Stimulated activated CD4-positive, alpha-beta T cell treated with anti-CD3 and anti-CD28 coated beads, TNF-alpha, amount 100 ng/mL, for 48 hours (primary cell): ENCODE measurements at regions not wholly inside any gene's neighbourhood (a gene's known extent, or its start where the extent isn't known, plus 50 kb on each side); places are given as distances from the start of the nearest gene placed in this dataset.
"Not testable (repeated sequence)": the region's sequence is repeated elsewhere in the genome, so short reads cannot be mapped to it uniquely, and the experiment has no call there.

Experiments
- DNase-seq, 3 donors: peaks; one replicate each; pipeline ENCODE4 v3.0.0-alpha.2; 2020; ENCODE audit warnings: low read depth in 3 of 3

DNA sequence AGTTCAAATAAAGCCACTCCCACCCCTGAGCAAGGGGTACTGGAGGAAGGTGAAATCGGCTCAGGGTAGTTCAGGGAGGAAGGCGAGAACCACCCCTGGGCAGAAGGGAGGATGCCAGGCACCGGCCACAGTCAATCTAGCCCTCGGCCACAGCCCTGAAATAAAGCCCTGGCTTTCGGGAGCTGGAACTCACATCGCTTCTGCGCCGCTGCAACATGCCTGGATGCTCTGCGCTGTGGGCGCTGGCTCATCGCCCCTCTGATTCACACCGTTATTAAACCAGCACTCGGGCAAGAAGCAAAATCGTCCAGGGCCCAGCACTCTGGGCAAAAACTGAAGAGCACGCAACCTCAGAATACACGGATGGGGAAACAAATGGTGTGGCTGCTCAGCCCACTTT lies 136.9 kb upstream of the RREB1 start:
- no peak for DNase-seq

- no peak for DNase-seq
Measured at GRCh38 chr6:6971369-6971768, 136.4 kb upstream of the RREB1 start.

GRCh38 chr6:6972456-6972855 lies 135.3 kb upstream of the RREB1 start:
- DNase-seq = no peak

GRCh38 chr6:6973721-6974120 lies 134.0 kb upstream of the RREB1 start:
- no peak for DNase-seq

GRCh38 chr6:6975459-6976111 lies 132.2 kb upstream of the RREB1 start:
- DNase-seq = no peak

DNA sequence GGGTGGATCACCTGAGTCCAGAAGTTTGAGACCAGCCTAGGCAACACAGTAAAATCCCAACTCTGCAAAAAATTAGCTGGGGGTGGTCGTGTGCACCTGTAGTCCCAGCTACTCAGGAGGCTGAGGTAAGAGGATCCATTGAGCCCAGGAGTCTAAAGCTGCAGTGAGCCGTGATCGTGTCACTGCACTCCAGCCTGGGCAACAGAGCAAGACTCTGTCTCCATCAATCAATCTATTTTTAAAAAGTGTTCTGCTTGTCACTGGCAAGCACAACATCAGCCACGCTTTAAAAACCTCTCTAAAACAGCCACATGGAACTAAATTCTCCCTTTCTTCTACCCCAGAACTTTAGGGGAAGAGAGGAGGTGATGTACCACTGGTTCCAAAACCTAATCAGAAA lies 131.6 kb upstream of the RREB1 start:
- no peak for DNase-seq

DNA sequence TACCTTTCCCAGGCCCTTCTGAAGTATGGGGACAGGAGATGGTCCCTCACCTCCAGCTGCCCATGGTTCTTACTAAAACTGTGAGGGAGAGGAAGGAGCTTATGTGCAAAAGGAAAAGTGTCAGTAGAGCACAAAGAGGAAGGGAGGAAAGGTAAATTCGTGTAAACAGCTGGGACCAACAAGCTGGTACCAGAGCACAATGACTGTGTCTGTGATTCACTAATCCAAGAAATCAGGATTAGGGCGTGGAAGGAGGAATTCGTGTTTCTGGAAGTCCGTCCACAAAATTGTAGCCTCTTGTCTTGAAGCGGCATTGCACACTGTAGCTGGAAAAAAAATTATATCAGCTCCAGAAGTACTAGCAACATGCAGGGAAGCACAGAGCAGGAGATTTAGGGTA lies 129.0 kb upstream of the RREB1 start:
- no peak for DNase-seq

- no peak for DNase-seq
Measured at GRCh38 chr6:6980999-6981597, 126.7 kb upstream of the RREB1 start.

- DNase-seq = no peak
Measured at GRCh38 chr6:6981681-6982322, 126.0 kb upstream of the RREB1 start.

DNA sequence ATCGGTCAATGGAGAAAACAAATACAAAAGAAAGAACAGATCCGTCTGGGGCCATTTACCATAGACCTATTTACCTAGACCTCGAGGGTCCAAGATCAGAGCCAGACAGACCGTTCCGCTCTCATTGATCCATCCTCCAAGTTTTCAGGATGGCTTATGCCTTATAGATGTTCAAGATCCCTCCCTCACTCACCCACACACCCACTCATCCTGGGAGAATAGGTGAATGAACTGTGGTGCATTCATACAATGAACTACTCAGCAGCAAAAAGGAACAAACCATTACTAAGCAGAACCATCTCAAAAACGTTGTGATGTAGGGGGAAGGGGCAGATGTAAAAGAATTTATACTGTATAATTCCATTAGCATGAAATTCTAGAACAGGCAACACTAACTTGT lies 125.1 kb upstream of the RREB1 start:
- DNase-seq = no peak

DNA sequence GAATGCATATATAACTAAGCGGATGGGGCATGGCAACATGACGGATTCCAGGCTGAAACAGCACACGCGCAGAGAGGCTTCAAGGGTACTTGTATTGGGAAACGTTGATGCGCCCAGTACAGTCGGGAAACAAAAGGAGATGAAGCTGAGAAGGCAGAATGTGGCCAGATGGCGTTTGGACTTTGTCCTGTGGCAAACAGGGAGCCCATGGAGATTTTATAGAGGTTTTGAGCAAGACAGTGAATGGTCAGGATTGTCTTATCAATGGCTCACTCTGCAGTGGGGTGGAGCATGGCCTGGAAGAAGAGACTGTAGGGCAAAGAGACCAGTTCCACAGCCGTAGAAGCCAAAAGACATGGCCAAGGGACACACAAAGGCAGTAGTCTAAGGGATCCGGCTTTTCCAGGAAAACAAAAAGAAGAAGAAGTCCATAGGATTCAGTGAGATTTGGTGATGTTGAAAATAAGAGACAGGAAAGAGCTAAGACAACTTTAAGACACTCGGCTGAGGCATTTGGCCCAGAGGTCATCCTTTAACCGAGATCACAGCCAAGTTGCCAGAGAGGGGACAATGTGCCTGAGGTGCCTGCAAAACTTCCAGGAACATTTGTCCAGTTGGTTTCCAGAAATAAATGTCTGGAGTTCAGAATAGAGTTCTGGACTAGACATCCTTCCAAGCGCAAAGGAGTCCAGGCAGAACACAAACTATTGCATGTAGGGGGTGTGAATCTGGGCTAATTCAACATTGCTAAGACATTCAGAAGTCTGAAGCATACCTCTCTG lies 123.0 kb upstream of the RREB1 start:
- no peak for DNase-seq

GRCh38 chr6:6986344-6986743 lies 121.4 kb upstream of the RREB1 start:
- no peak for DNase-seq

DNA sequence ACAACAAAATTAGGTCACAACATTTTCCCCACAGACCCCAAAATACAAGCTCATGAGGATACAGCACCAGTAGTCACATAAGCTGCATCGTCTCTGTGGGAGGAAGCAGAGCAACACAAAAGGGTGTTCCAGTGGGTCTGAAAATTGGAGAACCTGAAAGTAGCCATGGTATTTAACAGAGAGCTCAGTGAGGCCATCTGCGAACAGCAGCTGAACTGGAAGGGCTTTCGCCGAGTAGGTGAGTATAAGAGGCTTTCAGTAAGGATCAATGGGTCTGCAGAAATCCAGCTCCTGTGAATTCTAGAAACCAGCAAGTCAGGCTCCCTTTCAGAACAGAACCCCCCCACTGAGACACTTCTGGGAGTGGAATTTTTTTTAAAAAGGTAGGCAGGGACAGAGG lies 120.0 kb upstream of the RREB1 start:
- no peak for DNase-seq

- DNase-seq = not testable (repeated sequence)
Measured at GRCh38 chr6:6990059-6990458, 117.7 kb upstream of the RREB1 start.

DNA sequence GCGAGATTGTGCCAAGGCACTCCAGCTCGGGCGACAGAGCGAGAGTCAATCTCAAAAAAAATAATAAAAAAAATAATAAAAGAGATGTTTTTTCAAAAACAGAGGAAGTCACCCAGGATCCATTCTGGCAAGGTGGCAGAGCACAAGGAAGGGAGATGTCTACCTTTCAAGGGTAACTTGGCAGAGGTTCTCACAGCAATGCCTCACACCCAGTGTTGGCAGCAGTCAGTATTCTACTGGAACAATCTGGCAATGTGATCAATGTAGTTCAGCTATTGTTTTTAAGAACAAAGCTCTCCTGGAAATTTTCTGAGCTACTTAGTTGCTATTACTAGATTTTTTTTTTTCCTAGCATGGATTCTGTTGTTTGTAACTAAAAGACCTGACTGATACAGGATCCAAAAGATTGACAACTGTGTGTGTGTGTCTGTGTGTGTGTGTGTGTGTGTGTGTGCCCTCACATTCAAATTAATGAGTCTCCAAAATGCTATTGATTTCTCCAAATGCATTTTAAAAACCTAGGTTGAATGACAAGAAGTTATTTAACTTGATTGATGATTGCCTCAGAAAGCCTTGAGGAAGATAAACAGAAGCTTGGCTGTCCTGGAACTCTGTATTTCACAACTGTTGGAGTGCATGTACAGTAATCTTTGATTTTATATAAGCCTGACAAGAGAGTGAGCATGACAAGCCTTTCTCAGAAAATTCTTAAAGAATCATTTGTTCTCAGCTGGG lies 114.1 kb upstream of the RREB1 start:
- no peak for DNase-seq

DNA sequence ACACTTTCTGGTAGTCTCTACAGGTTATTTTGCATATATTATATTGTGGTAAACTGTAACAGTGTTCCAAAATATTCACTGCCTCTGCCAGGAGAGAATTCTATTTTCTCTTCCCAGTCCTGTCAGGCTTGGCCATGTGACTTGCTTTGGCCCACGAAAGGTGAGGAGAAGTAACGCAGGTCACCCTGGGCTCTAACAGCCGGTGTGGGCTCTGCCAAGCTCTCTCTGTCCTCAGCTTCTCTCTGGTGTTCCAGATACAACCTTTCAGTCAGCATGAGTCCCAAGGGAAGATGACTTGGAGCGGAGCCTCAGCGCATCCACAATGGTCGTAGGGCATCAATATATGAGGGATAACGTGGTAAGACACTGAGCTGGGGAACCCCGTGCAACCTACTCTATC lies 113.0 kb upstream of the RREB1 start:
- no peak for DNase-seq

DNA sequence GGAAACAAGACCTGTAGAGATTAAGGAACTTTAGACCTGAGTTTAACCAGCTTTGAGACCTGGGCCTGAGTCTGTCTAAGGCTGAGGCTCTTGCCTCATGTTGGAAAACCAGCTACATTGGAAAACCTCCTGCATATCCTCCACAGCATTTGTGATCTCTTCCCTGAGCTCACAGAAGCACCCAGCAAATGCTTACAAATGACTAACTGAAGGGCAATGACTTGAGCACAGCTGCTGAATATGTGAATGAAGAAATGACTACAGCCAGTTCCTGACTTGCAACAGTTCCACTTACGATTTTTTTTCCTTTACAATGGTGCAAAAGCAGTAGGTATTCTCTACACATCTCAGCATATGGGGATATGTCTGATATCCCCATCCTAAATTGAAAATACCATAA lies 112.4 kb upstream of the RREB1 start:
- no peak for DNase-seq

DNA sequence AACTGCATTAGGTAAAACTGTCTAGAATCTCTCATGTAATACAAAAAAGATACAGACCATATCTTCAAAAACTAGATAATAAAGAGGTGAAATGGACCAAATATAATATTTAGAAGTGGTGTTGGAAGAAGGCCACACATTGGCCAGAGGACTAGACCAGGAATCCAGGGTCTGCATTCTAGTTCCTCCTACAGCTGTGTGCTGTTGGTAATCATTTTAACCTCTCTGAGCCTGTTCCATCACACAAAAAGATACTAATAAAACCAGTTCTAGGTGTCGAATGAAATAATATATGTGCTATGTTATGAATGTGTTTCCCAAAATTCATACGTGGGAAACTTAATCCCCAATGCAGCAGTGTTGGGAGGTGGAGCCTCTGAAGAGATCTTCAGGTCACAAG lies 111.6 kb upstream of the RREB1 start:
- no peak for DNase-seq

DNA sequence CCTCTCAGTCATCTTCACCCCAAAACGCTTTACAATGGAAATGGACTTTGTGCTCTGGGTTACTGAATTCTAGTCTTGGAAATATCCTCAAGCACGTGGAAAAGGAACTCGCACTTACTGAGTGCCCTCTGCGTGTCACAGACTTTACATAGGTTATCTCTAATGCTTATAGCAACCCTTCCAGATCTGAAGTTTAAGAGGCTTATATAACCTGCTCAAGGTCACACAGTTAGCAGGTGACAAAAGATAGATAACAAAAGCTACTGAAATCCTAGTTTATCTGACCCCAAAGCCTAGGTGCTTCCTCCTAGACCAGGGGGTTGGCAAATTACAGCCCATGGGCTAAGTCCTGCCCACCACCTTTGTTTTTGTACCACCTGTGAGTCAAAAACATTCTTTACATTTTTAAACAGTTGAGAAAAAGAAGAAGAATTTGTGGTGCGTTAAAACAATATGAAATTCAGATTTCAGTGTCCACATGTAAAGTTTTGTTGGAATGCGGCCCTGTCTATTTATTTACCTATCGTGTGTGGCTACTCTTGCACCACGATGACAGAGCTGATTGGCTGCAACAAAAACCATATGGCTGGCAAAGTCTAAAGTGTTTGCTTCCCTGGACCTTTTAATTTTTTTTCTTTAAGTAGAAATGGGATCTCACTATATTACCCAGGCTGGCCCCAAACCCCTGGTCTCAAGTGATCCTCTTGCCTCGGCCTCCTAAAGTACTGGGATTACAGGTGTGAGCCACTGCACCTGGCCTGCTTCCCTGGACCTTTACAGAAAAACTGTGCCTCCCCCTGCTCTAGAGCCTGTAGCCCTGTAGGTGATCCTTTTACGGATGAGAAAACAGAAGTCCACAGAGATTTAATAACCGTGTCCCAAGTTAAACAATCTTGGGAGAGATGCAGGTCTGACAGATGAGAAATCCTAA lies 110.2 kb upstream of the RREB1 start:
- DNase-seq = no peak

- no peak for DNase-seq
Measured at GRCh38 chr6:6998194-6998569, 109.6 kb upstream of the RREB1 start.
